ENCODE measurements at regions not wholly inside any gene's neighbourhood (a gene's known extent, or its start where the extent isn't known, plus 50 kb on each side); places are given as distances from the start of the nearest gene placed in this dataset.

DNA sequence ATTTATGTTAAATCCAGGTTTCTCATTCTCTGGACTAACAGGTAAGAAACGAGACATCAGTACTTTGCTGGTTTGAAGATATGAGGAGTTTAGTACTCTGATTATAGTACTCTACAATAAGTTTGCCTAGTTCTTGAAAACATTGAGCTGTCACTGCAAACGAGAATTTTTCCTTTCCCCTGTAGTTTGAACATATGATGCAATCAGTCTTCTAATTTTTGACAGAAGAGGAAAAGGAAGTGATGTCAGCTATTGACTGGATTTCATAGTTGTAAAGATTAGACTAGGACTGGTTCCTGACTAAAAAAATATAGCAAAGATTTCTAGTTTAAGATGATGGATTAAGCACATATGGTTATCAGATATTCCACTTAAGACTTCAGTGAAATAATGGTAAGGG, 461.9 kb downstream of the LRRIQ3 start:
- TF ChIP-seq, protein P1, sequence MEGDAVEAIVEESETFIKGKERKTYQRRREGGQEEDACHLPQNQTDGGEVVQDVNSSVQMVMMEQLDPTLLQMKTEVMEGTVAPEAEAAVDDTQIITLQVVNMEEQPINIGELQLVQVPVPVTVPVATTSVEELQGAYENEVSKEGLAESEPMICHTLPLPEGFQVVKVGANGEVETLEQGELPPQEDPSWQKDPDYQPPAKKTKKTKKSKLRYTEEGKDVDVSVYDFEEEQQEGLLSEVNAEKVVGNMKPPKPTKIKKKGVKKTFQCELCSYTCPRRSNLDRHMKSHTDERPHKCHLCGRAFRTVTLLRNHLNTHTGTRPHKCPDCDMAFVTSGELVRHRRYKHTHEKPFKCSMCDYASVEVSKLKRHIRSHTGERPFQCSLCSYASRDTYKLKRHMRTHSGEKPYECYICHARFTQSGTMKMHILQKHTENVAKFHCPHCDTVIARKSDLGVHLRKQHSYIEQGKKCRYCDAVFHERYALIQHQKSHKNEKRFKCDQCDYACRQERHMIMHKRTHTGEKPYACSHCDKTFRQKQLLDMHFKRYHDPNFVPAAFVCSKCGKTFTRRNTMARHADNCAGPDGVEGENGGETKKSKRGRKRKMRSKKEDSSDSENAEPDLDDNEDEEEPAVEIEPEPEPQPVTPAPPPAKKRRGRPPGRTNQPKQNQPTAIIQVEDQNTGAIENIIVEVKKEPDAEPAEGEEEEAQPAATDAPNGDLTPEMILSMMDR (IDR thresholded peaks at IDR 0.05), result no peak
- no peak for TF ChIP-seq POLR2A (IDR thresholded peaks at IDR 0.05)

Data from body of pancreas (tissue), 4 donors.